ENCODE measurements at regions not wholly inside any gene's neighbourhood (a gene's known extent, or its start where the extent isn't known, plus 50 kb on each side); places are given as distances from the start of the nearest gene placed in this dataset.

- Histone ChIP-seq H3K4me1 (peaks cover 0 to 5% (median 0%) of the 10 kb centered on the region in 3 donors), H3K27ac (peak overlapping the region in 2 of 4 donors; percentile 31 to 63), H3K9me3 (no peaks in the 10 kb centered on the region), H3K27me3 (no peaks in the 10 kb centered on the region), H3K4me3 (no peak overlapping the region), H3K36me3 (no peaks in the 10 kb centered on the region)
- 74 to 80% methylated on average over 9 to 10 of the region's 10 CpGs for WGBS, 2 donors
- TF ChIP-seq POLR2A (IDR thresholded peaks at IDR 0.05), result no peak
- TF ChIP-seq CTCF (IDR thresholded peaks at IDR 0.05), result no peak
- intact Hi-C loops (cut with DNase I), result no loop called here
- no peak for DNase-seq
Observed at GRCh38 chr10:44180321-44181168, 204.4 kb downstream of the CXCL12 start.

GRCh38 chr10:44178856-44179255, 206.0 kb downstream of the CXCL12 start:
- no peak overlapping the region for H3K27ac ChIP-seq
- intact Hi-C loops (cut with DNase I), result no loop called here
- no peak for DNase-seq
- no peaks in the 10 kb centered on the region for H3K9me3 ChIP-seq
- H3K36me3 ChIP-seq, result no peaks in the 10 kb centered on the region
- H3K4me1 ChIP-seq, result peaks cover 0 to 6% (median 0%) of the 10 kb centered on the region in 3 donors
- H3K4me3 ChIP-seq, result no peak overlapping the region
- no peak for TF ChIP-seq CTCF (IDR thresholded peaks at IDR 0.05)
- TF ChIP-seq POLR2A (IDR thresholded peaks at IDR 0.05), result no peak
- H3K27me3 ChIP-seq, result no peaks in the 10 kb centered on the region
- 81 to 93% methylated on average over 3 of the region's 3 CpGs for WGBS, 2 donors

- intact Hi-C loops (cut with DNase I), result no loop called here
- no peak for DNase-seq
- no peaks in the 10 kb centered on the region for H3K36me3 ChIP-seq
- H3K4me1 ChIP-seq, result peaks cover 0 to 11% (median 0%) of the 10 kb centered on the region in 3 donors
- no peak for TF ChIP-seq CTCF (IDR thresholded peaks at IDR 0.05)
- TF ChIP-seq POLR2A (IDR thresholded peaks at IDR 0.05), result no peak
- no peaks in the 10 kb centered on the region for H3K27me3 ChIP-seq
- no peaks in the 10 kb centered on the region for H3K9me3 ChIP-seq
- WGBS, 2 donors, result 79% methylated on average over 3 of the region's 3 CpGs
- no peak overlapping the region for H3K27ac ChIP-seq
- H3K4me3 ChIP-seq, result no peak overlapping the region
Observed at GRCh38 chr10:44178281-44178680, 206.6 kb downstream of the CXCL12 start.

GRCh38 chr10:44177610-44178009, 207.3 kb downstream of the CXCL12 start:
- no peaks in the 10 kb centered on the region for H3K9me3 ChIP-seq
- no peak for DNase-seq
- 69 to 90% methylated on average over 7 of the region's 7 CpGs for WGBS, 2 donors
- no peak overlapping the region for H3K4me3 ChIP-seq
- H3K27ac ChIP-seq, result no peak overlapping the region
- no peak for TF ChIP-seq POLR2A (IDR thresholded peaks at IDR 0.05)
- TF ChIP-seq CTCF (IDR thresholded peaks at IDR 0.05), result no peak
- peaks cover 0 to 18% (median 0%) of the 10 kb centered on the region in 3 donors for H3K4me1 ChIP-seq
- no peaks in the 10 kb centered on the region for H3K36me3 ChIP-seq
- no peaks in the 10 kb centered on the region for H3K27me3 ChIP-seq
- intact Hi-C loops (cut with DNase I), result no loop called here

- Histone ChIP-seq H3K27ac (no peak overlapping the region), H3K4me1 (peaks cover 0 to 19% (median 0%) of the 10 kb centered on the region in 3 donors), H3K4me3 (no peak overlapping the region), H3K36me3 (no peaks in the 10 kb centered on the region), H3K9me3 (no peaks in the 10 kb centered on the region), H3K27me3 (no peaks in the 10 kb centered on the region)
- 37 to 43% methylated on average over 3 of the region's 3 CpGs for WGBS, 2 donors
- no peak for TF ChIP-seq CTCF (IDR thresholded peaks at IDR 0.05)
- TF ChIP-seq POLR2A (IDR thresholded peaks at IDR 0.05), result no peak
- DNase-seq, result no peak
- intact Hi-C loops (cut with DNase I), result no loop called here
Observed at GRCh38 chr10:44176311-44176710, 208.6 kb downstream of the CXCL12 start.
